Lower leg skin (tissue), 3 donors: ENCODE measurements at regions not wholly inside any gene's neighbourhood (a gene's known extent, or its start where the extent isn't known, plus 50 kb on each side); places are given as distances from the start of the nearest gene placed in this dataset.

Source experiments
- CTCF ChIP-seq, 3 donors: fragments of 450-650 bp; IDR thresholded peaks; one replicate each; pipeline ENCODE4 v1.5.1; 2016; ENCODE audit warnings: antibody characterized with exemption in 3 of 3, mild to moderate bottlenecking in 3 of 3, moderate library complexity in 2 of 3
- POLR2A ChIP-seq, 2 donors: fragments of 450-650 bp; IDR thresholded peaks; one replicate each; pipeline ENCODE4 v1.6.1; 2016 to 2017; ENCODE audit warnings: antibody characterized with exemption in 2 of 2, mild to moderate bottlenecking in 1 of 2, moderate library complexity in 1 of 2

DNA sequence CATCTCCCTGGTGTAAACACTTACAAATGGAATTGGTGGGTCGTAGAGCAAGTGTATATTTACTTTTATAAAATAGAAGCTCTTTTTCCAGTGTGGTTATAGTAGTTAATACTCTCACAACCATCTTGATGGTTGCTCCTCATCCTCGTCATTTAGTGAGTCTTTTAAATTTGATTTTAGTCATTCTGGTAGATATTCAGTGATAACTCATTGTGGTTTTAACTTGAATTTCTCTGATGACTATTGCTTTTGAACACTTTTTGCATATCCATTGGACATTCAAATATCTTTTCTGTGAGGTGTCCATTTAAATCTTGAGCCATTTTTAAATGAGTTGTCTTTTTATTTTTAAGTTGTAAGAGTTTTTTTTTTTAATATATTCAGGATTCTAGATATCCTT is 189.2 kb upstream of the PHACTR1 start:
- TF ChIP-seq POLR2A (IDR thresholded peaks at IDR 0.05) (no peak), CTCF (IDR thresholded peaks at IDR 0.05) (no peak)
